Nucleus accumbens (tissue), 56 donors: ENCODE measurements at regions not wholly inside any gene's neighbourhood (a gene's known extent, or its start where the extent isn't known, plus 50 kb on each side); places are given as distances from the start of the nearest gene placed in this dataset.
"Not testable (repeated sequence)": the region's sequence is repeated elsewhere in the genome, so short reads cannot be mapped to it uniquely, and the experiment has no call there.

Experiments used
- DNase-seq, 56 donors: peaks; one replicate each; lab custom pipeline; 2025; lab: John Stamatoyannopoulos, UW

DNA sequence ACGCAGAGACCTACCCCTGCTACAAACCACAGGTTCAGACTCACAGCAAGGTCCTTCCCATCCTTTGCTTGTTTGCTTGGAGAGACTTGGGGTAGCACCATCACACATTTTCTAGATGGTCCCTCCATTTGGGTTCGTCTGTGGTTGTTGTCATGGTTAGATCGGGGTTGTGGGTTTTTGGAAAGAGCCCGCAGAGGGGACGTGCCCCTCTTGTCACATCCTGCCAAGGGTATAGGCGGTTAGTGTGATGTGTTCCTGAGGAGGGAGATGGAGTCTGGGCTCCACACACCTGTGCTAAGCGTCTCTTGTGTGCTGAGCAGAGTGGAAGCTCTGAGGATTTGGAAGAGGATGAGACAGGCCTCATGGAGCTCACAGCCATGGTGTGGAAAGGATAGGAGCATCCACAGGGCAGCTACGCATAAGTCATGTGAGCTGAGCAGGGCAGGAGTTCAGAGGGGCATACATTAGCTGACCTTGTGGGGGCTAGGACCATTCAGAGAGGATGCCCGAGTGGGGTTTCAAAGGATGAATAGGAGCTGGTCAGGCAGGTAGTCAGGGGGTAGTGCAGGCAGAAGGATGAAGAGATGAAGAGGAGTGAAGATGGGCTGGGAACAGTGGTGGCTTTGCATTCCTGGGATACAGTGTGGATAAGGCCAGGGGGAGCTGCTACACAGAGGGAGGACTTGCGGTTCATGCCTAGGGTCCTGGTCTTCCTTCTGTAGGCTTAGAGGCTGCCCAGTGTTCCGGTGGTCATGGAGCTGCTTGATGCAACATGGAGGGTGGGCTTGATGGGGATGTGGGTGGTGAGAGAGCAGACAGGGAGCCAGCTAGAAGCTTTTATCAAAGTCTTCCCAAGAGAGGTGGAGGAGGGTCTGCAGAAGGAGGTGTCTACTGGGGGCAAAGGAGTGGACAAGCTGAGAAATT is 62.9 kb downstream of the ACKR3 start:
- DNase-seq: no peak

DNA sequence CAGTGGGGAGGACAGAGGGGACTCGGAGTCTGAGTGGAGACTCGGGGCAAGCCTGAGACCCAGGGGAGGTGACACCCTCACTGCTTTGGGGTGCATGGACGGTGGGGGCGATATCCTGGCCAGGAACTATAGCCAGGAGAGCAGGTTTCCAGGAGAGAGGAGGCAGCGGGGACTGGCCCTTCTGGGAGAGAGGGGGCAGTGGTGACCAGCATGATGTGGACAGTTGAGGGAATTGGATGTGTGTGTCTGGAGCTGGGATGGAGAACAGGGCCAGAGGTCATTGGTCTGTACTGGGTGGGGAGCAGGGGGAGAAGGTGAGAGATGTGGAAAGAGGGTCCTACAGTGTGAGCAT is 63.6 kb downstream of the ACKR3 start:
- no peak for DNase-seq

DNA sequence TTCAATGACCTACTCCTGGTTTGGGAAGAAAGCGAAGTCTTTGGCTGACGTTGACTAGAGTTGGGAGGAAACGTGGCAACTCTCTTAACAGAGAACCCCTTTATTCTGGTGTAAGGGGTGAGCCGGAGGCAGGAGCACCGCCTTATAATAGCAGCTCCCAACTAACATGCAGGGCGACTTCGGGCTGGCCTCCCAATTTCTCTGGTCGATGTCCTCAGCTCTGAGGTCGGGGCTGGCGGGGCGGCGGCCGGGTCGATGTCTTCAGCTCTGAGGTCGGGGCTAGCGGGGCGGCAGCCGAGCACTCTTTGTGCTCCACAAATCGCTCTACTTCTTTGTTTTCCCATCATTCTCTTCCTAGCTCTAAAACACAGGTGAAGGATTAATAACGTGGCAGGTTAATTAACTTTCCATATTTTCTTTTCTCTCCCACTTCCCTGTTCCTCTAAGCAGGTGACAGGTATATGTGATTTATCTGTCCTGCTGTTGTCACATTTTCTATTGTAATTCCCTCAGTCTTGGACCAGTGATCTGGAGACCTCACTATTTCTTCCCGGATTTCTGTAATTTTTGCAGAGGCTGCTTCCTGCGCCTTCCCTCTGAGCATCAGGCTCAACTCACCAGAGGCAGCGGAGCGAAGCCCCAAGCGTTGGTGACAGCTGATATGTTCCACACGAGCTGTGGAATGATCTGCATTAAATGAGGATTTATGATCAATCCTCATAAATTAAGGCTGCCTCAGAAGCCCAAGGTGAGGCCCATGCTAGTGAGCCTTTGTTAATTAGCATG is 64.3 kb downstream of the ACKR3 start:
- no peak for DNase-seq

DNA sequence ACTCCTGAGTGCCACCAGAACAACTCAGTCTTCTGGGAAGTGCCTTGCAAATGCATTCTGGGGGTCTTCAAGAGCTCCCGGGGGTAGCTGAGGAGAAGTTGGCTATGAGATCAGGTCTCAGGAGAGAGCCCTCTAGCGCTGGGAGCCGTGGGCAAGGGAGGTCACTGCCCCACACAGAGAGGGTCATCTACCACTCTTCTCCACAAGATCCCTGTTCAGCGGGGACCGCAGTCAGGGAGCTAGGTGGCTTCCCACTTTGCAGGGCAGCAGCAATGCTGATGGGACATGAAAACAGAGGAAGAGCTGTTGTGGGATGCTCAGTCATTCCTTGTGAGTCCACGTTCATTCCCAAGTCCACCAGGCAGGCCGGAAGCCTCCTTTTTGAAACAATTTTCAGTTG is 66.6 kb downstream of the ACKR3 start:
- DNase-seq: no peak

DNA sequence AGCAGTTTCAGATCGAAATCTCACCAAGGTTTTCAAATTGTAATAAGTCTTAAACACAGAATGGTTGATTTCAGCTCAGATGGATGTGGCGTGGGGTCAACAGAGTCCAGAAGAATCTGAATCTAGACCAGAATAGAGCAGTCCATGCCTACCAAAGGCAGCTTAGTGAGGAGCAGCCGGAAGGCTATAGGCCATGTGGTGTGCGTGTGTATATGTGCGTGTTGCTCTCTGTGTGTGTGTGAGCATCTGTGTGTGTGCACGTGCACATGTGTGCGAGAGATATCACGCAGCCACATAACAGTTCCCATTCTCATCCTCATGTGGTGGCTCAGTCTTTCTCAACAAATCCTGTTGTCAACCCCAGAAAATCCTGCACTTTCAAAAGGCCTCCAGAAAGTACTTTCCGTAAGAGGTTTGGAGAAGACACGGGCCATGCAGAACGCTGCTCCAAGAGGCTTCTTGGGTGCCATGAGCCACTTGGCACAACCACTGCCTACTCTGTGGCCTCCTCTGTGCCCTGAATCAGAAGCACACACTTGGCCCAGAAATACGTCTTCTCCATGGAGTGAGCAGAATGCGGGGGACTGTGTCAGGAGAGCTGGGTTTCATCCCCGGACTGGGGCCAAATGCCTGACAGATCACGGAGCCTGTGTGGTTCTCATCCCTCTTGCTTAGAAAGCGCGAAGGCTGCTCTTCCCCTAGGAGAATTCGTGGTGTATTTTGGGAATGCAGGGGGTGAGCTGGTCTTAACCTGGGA is 67.3 kb downstream of the ACKR3 start:
- DNase-seq: no peak

DNA sequence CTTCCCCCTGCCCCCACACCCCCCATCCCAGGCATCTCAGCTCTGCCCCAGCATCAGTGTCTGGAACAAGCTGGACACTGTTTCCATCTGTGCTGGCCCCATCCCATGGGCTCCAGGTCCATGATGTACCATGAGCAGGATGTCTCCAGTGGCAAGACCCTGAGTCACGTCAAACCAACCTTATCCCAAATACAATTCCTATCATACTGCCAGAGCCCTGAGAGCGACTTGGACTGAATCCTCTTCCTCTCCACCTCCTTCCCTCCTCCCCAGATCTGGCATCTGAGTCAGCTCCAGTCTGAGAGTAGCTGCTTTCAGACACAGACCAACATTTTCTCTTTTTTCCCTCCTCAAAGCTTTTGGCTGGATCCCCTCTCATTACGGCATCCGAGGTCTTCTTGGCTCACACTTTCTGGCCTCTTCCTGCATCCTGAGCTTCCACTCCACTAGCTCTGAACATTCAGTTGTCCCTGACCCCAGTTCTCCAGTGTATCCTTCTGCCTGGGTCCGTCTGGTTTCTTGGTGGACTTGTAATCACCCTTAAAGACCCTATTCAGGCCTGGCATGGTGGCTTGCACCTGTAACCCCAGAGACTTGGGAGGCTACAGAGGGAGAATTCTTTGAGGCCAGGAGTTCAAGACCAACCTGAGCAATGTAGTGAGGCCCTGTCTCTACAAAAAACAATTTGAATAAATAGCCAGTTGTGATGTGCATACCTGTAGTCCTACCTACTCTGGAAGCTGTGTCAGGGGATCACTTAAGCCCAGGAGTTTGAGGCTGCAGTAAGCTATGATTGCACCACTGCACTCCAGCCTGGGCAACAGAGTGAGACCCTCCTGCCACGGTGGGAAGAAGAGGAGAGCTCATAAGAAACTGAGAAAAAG is 68.3 kb downstream of the ACKR3 start:
- no peak for DNase-seq

DNA sequence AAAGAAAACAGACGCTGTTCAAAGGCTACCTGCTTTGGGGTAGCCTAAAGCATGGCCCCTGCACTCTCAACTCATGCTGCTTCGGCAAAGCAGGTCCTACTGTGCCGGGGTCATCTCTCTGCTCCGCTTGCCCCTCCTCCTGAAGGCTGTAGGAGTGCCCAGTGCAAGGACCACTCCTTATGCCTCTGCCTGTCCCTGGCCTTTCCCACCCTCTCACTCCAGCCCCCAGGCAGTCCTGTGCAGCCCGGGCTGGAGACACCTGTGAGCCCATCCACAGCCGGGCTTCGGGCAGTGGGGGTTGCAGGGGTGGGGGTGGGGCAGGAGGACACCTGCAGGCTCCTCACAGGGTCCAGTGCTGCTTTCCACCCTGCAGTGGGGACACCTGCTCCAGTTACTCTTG is 69.1 kb downstream of the ACKR3 start:
- DNase-seq: no peak

DNA sequence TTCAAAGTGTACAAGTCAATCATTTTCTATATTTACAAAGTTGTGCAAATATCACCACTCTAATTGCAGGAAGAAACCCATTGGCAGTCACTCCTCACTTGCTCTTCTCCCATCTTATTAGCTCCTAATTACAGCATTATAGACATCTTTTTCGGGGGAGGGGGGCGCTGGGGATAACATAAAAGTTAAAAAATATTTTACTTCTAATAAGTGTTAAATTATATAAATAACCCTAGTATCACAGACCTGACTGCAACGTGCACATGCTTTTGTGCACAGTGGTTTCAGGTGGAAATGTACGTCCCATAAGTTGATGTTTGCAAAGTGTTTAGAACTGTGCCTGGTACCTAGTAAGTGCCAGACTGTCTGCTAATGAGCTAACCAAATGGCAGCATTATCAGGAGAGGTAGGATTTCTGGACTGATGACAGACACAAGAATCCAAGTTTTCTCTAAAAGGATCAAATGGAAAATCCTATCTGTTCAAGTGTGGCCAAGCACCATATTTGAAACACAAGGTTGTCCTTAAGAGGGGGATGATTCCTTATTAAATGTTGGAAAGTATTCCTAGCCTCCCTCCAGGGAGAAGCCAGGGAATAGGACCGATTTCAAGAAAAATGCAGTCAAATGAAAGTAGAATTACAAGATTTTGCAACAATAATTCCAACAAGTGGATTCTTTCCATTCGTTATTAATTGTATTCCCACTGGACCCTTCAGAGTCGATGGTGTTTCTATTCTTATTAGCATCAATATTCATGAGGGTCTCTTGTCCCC is 70.0 kb downstream of the ACKR3 start:
- no peak for DNase-seq

DNA sequence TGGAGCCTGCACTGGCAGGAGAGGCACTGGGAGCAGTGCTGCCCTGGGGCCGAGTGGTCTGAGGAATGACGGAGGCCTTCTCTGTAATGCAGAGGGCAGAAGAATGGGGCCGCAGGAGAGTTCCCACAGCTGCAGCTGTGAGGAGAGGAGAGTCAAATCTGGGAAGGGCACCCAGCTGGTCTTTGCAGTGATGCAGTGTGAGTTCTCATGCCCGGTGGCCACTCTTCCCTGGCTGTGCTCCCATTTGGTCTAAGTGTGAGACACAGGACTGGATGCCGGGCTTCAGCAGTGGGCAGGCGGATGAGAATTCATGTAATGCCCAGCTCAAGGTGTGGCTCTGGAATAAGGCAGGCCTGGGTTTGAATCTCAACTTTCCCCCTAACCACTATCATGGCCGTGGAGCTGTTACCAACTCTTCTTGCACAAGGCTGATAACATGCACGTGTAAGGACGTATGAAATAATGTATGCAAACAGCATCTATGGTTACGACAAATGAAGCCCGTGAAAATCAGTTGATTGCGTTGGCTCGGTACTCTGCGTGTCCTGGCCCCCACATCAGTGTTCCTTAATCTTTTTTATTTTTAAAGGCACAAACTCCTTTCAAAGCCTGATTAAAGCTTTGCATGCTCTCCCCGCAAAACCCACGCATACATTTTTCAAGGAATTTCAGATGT is 71.6 kb downstream of the ACKR3 start:
- DNase-seq: no peak

DNA sequence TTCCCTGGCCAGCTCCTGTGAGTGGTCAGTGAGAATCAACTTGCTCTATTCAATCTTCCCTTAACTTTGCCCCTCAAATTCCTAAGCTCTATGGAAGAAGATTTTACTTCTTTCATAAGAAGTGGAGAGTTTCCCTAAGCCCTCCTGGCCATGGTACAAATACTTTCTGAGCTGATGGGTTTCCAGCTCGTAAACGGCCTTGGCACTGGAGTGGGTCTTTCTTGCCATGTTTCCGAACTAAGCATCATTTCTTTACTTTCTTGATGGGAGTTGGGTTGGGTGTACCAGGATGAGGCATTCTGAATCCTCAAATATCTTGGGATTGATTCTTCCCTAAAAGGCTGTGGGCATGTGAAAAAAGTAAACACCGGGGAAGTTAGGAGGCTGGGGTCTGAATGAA is 72.5 kb downstream of the ACKR3 start:
- peak in 2 of 56 donors; percentile 14 to 29 for DNase-seq

DNA sequence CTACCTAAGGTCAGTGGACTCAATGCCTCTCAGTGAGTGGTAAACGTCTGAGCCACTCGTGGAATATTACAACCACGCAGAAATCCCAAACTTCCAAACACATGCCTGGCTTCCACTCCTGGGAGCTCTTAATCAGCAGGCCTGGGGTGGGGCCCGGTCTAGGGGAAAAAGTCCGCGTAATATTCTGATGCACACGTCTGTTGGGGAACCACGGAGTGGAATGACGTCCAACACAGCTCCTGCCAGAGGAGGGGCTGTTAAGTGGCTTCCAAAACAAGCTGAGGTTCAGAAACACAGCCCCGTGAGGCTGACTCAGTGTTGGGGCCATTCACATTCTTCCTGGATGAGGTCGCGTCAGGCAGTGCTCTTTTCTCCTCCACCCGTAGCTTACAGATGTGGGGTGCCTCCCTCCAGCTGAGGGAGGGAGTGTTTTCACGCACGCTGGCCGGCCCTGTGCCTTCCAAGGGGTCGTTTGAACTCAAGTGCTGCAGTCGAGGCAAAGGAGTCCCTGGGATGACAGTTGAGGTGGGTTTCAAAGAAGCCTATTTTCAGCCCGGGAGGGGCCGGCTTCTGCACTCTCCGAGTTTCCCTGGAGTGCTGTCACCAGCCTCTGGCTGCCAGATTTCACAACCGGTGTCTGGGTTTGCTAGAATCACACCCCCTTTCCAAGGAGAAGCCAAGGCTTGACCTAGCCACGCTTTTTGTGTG is 73.1 kb downstream of the ACKR3 start:
- peak in 1 of 56 donors; percentile 17 for DNase-seq

DNA sequence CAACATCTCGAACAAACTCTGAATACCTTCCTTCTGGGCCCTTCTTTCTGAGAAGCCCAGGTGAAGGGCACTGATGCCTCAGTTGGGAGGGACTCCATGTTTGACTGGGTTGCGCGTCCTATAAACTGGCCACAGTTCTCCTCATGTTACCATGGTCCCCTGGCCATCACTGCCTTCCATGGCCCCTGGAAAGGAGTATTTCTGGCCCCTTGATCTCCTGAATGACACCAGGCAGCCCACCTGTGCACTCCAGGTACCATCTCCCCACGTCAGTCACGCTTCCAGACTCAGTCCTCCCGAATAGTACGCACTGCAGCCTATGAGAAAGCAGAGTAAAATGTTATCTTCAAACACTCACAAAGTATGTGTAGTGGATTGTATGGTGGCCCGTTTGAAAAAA is 73.9 kb downstream of the ACKR3 start:
- DNase-seq: no peak

DNA sequence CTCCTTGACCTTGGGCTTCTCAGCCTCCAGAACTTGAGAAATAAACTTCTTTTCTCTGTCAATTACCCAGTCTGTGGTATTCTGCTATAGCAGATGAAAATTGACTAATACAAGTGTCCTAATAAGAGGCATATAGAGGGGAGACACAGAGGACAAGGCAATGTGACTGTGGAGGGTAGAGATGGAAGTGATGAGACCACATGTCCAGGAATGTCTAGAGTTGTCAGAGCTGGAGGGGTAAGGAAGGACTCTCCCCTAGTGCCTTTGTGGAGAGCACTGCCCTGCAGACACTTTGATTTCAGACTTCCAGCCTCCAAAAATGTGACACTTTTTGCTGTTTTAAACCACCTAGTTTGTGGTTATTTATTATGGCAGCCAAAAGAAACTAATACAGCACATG is 74.4 kb downstream of the ACKR3 start:
- DNase-seq: no peak

DNA sequence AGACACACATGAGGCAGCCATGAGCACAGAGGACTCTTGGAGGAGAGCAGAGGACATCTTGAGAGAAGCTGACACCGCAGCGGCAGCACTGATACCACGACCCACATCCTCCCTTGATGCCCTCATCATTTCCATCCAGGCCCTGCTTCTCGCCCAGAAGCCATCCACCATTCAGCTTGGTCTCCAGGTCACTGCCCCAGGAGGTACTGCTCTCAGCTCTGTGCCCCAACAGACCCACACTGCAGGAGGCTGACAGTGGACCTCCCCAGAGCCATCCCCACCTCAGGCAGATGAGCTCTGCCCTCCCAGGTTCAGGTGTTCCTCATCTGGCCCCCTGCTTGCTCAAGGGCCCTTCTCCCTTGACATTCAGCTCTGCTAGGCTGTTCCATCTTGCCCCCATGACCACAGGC is 74.9 kb downstream of the ACKR3 start:
- no peak for DNase-seq

DNA sequence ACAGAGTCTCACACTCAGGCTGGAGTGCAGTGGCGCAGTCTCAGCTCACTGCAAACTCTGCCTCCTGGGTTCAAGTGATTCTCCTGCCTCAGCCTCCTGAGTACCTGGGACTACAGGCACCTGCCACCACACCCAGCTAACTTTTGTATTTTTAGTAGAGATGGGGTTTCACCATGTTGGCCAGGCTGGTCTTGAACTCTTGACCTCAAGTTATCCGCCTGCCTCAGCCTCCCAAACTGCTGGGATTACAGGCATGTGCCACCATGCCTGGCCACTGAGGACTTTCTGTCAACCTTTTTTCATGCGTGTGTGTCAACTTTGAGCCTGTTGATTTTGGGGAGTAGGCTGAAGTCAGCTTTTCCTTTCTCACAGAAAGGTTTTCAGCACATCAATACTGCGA is 75.5 kb downstream of the ACKR3 start:
- not testable (repeated sequence) for DNase-seq

DNA sequence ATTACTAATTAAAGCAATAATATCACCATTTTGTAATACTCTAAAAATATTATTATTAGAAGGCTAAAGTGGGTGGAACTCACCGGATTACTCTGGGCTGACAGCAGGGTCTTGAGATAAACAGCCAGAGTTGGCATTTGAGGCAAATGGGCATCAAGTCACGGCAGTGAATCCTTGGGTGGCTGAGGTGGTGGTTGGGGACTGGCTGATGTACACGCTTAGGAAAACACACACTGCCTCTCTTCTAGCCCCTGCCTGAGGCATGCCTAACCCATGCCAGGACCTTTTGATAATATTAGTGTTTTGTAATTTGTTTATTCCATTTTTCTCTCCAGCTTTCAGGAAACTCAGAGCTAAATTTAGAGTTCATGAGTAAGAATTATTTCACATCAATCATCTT is 76.8 kb downstream of the ACKR3 start:
- DNase-seq: no peak

DNA sequence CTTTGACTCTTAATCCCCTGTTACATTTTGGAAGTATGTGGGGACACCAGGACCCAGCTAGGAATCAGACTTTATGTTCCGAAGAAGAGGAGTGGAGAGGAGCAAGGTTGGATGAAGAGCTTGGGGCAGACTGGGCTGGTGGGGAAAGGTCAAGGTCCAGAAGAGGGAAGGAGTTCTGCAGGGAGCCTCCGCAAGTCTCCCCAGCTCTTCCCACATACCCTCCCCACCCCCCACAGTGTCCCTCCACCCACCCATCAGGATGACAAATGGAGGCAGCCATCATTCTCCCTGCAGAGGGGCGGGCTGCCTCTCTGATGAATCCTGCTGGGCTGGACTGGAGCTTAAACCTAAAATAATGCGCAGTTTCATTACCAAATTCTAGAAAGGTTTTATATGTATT is 77.2 kb downstream of the ACKR3 start:
- DNase-seq: no peak

DNA sequence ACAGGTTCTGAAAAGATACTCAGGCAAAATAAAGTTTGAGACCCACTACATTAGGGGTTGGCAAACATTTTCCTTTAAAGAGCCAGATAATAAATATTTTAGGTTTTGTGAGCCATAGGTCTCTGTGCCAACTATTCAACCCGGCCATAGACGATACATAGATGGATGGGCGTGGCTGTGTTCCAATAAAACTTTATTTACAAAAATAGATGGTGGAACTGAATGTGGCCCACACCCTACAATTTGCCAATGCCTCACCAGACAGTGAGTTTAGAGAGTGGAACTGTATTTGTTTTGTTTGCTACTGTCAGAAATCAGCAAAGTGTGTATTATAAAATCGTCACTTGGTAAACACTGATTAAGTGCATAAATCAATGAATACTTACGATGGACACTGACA is 78.0 kb downstream of the ACKR3 start:
- no peak for DNase-seq
